Mucosa of rectum (tissue), 2 donors: ENCODE measurements at regions not wholly inside any gene's neighbourhood (a gene's known extent, or its start where the extent isn't known, plus 50 kb on each side); places are given as distances from the start of the nearest gene placed in this dataset.

Experiments
- H3K27ac ChIP-seq, 2 donors: one replicate each; pipeline ENCODE4 v1.7.0; 2013; ENCODE audit warnings: inconsistent platforms in 2 of 2, low read depth in 2 of 2, low read length in 2 of 2
- H3K27me3 ChIP-seq, 2 donors: one replicate each; pipeline ENCODE4 v1.7.0; 2013; ENCODE audit warnings: low read length in 2 of 2; ENCODE audit not compliant: control insufficient read depth in 2 of 2, insufficient read depth in 2 of 2
- H3K36me3 ChIP-seq, 2 donors: one replicate each; pipeline ENCODE4 v1.7.0; 2013; ENCODE audit warnings: low read length in 2 of 2; ENCODE audit not compliant: control insufficient read depth in 2 of 2, insufficient read depth in 2 of 2
- H3K4me1 ChIP-seq, 2 donors: one replicate each; pipeline ENCODE4 v1.7.0; 2013; ENCODE audit warnings: low read length in 2 of 2, mild to moderate bottlenecking in 1 of 2; ENCODE audit not compliant: control insufficient read depth in 2 of 2, insufficient read depth in 2 of 2
- H3K4me3 ChIP-seq, 2 donors: one replicate each; pipeline ENCODE4 v1.7.0; 2013; ENCODE audit warnings: low read length in 2 of 2
- H3K9ac ChIP-seq, 2 donors: one replicate each; pipeline ENCODE4 v1.7.0; 2013; ENCODE audit warnings: low read length in 2 of 2, low read depth in 1 of 2, mild to moderate bottlenecking in 1 of 2
- H3K9me3 ChIP-seq, 2 donors: one replicate each; pipeline ENCODE4 v1.7.0; 2013; ENCODE audit warnings: low read length in 2 of 2; ENCODE audit not compliant: control insufficient read depth in 2 of 2
- donor health status: healthy.
- donor health status: Normal muscosa, but diverticular disease.

GRCh38 chr9:79946712-79947111 lies 374.9 kb downstream of the TLE4 start:
- Histone ChIP-seq H3K27ac (no peak overlapping the region), H3K4me1 (no peaks in the 10 kb centered on the region), H3K36me3 (no peaks in the 10 kb centered on the region), H3K9me3 (no peaks in the 10 kb centered on the region), H3K27me3 (no peaks in the 10 kb centered on the region), H3K9ac (no peak overlapping the region), H3K4me3 (no peak overlapping the region)

GRCh38 chr9:79945495-79945894 lies 373.7 kb downstream of the TLE4 start:
- Histone ChIP-seq H3K9ac (no peak overlapping the region), H3K36me3 (no peaks in the 10 kb centered on the region), H3K27me3 (no peaks in the 10 kb centered on the region), H3K4me3 (no peak overlapping the region), H3K4me1 (no peaks in the 10 kb centered on the region), H3K27ac (no peak overlapping the region), H3K9me3 (no peaks in the 10 kb centered on the region)

GRCh38 chr9:79945016-79945415 lies 373.3 kb downstream of the TLE4 start:
- no peaks in the 10 kb centered on the region for H3K36me3 ChIP-seq
- no peak overlapping the region for H3K27ac ChIP-seq
- no peaks in the 10 kb centered on the region for H3K9me3 ChIP-seq
- H3K4me1 ChIP-seq: no peaks in the 10 kb centered on the region
- no peak overlapping the region for H3K9ac ChIP-seq
- no peaks in the 10 kb centered on the region for H3K27me3 ChIP-seq
- no peak overlapping the region for H3K4me3 ChIP-seq

GRCh38 chr9:79940919-79941318 lies 369.2 kb downstream of the TLE4 start:
- Histone ChIP-seq H3K9ac (no peak overlapping the region), H3K27ac (no peak overlapping the region), H3K4me1 (no peaks in the 10 kb centered on the region), H3K4me3 (no peak overlapping the region), H3K27me3 (no peaks in the 10 kb centered on the region), H3K36me3 (no peaks in the 10 kb centered on the region), H3K9me3 (no peaks in the 10 kb centered on the region)

GRCh38 chr9:79939819-79940218 lies 368.1 kb downstream of the TLE4 start:
- Histone ChIP-seq H3K9me3 (no peaks in the 10 kb centered on the region), H3K9ac (no peak overlapping the region), H3K36me3 (no peaks in the 10 kb centered on the region), H3K27me3 (no peaks in the 10 kb centered on the region), H3K27ac (no peak overlapping the region), H3K4me1 (no peaks in the 10 kb centered on the region), H3K4me3 (no peak overlapping the region)

- Histone ChIP-seq H3K36me3 (no peaks in the 10 kb centered on the region), H3K4me3 (no peak overlapping the region), H3K9ac (no peak overlapping the region), H3K4me1 (no peaks in the 10 kb centered on the region), H3K27ac (no peak overlapping the region), H3K27me3 (no peaks in the 10 kb centered on the region), H3K9me3 (no peaks in the 10 kb centered on the region)
Observed at GRCh38 chr9:79936336-79936735, 364.6 kb downstream of the TLE4 start.

- Histone ChIP-seq H3K9me3 (no peaks in the 10 kb centered on the region), H3K4me3 (no peak overlapping the region), H3K27me3 (no peaks in the 10 kb centered on the region), H3K36me3 (no peaks in the 10 kb centered on the region), H3K9ac (no peak overlapping the region), H3K4me1 (no peaks in the 10 kb centered on the region), H3K27ac (no peak overlapping the region)
Observed at GRCh38 chr9:79929285-79929684, 357.5 kb downstream of the TLE4 start.

- H3K4me1 ChIP-seq: no peaks in the 10 kb centered on the region
- no peaks in the 10 kb centered on the region for H3K9me3 ChIP-seq
- no peak overlapping the region for H3K9ac ChIP-seq
- no peaks in the 10 kb centered on the region for H3K36me3 ChIP-seq
- no peaks in the 10 kb centered on the region for H3K27me3 ChIP-seq
- H3K4me3 ChIP-seq: no peak overlapping the region
- H3K27ac ChIP-seq: no peak overlapping the region
Observed at GRCh38 chr9:79928661-79929223, 357.0 kb downstream of the TLE4 start.

GRCh38 chr9:79925326-79925725 lies 353.6 kb downstream of the TLE4 start:
- Histone ChIP-seq H3K4me3 (no peak overlapping the region), H3K9me3 (no peaks in the 10 kb centered on the region), H3K27me3 (no peaks in the 10 kb centered on the region), H3K36me3 (no peaks in the 10 kb centered on the region), H3K9ac (no peak overlapping the region), H3K4me1 (no peaks in the 10 kb centered on the region), H3K27ac (no peak overlapping the region)

GRCh38 chr9:79924836-79925235 lies 353.1 kb downstream of the TLE4 start:
- no peak overlapping the region for H3K9ac ChIP-seq
- no peak overlapping the region for H3K4me3 ChIP-seq
- H3K36me3 ChIP-seq: no peaks in the 10 kb centered on the region
- H3K9me3 ChIP-seq: no peaks in the 10 kb centered on the region
- no peaks in the 10 kb centered on the region for H3K4me1 ChIP-seq
- no peaks in the 10 kb centered on the region for H3K27me3 ChIP-seq
- no peak overlapping the region for H3K27ac ChIP-seq

- no peak overlapping the region for H3K27ac ChIP-seq
- H3K36me3 ChIP-seq: no peaks in the 10 kb centered on the region
- H3K9ac ChIP-seq: no peak overlapping the region
- H3K27me3 ChIP-seq: no peaks in the 10 kb centered on the region
- H3K9me3 ChIP-seq: no peaks in the 10 kb centered on the region
- H3K4me1 ChIP-seq: no peaks in the 10 kb centered on the region
- H3K4me3 ChIP-seq: no peak overlapping the region
Observed at GRCh38 chr9:79917421-79917820, 345.7 kb downstream of the TLE4 start.
